ENCODE measurements at regions not wholly inside any gene's neighbourhood (a gene's known extent, or its start where the extent isn't known, plus 50 kb on each side); places are given as distances from the start of the nearest gene placed in this dataset.
"Not testable (repeated sequence)": the region's sequence is repeated elsewhere in the genome, so short reads cannot be mapped to it uniquely, and the experiment has no call there.

DNA sequence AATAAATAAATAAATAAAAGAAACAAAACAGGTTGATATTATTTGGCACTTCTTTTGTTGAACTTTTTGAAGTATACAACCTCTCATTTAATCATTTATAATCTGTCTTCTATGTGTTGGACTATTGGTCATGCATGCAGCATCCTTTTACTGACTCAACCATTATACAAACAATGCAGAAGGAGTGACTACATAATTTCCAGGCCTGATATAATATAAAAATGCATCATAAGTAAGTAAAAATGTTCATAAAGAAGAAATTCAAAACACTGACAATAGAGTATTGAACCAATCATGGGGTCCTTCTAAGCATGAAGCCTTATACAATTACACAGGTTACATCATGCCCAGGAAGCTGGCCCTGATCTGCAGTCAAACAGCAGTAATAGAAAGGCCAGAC lies 141.5 kb upstream of the FN1 start:
- peak; percentile 40 for DNase-seq

DNA sequence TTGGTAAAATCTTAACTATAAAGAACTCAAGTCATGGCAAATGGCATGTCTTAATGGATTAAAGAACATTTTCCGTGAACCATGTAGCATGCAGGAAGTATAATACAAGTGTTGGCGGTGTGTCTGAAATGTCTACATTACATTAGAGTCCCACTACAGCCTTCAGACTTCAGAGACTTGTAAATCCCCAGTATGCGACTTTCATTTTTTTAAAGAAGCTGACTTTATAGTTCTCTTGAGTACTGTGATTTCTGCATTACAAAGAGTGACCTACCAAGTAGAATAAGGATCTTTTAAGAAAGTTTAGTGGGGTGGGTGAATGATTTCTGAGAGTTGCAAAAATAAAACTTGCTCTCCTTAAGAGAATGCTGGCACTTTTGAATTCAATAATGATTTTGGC lies 140.7 kb upstream of the FN1 start:
- no peak for DNase-seq

DNA sequence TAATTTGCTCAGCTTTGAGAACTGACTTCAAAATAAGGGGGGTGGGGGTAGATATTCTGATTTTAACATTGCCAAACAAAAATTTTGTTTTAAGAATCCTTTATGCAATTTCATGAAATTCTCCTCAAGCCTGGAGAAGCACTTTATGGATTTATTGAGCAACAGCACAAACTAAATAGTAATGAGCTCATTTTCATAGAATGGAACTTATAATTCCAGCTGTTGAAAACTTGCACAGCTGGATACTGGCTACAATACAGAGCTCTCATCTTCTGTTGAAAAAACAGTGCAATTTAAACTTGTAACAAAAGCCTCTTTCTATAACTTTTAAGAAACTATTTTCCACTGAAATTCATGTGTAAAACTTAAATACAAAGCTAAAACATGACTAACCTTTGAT lies 137.6 kb upstream of the FN1 start:
- DNase-seq = no peak

DNA sequence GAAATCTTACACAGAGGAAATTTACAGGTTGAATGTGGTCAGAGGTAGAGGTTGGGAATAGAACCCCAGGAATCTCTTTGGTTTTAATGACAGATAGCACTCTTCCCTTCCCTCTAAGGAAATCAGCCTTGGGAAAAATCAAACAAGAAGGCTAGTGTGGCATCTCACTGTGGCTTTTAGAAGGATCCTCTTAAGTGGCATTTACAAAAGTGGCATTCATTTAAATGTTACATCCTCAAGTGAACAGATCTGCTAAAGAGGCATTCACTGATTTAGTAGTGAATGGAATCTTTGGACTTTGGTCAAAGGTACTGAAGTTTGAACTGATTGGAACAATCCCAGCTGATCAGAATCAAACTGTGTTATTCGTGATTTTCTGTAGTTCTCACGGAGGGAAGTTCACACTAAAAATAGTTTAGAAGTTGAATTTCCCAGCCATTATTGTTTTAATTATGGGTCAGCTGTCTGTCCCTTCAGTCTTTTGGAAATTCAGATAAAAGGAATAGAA lies 136.5 kb upstream of the FN1 start:
- no peak for DNase-seq

DNA sequence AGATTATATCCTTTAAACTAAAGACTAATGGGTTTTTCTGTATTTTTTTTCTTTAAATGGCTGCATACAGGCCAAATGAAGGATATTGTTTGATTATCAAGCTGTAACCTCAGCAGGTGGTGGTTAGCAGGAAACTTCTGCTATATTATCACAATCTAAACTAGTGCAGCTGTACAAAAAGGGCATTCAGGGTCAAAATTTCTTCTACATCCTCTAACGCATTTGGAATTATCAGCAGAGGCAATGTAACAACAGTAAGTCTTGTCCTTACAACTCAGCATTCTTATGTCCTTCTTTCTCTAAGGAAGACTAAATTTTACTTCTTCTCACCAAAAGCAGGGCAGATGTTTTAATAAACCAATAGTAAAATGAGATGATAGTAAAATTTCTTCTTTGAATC lies 135.8 kb upstream of the FN1 start:
- no peak for DNase-seq

DNA sequence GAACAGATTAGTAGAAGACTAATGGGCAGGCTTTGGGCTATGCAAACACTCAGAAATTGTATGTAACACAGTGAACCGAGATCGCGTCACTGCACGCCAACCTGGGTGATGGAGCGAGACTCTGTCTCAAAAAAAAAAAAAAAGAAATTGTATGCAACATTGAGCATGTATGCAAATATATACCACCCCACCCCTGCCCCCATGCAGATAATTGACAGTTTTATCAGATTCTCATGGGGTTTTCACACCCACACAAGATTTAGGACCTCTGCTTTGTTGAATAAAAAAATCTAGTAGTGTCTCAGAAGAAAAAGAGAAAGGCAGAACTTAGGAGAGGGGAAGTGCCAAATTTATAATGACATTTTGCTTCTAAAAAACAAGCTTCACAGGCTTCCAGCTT lies 131.6 kb upstream of the FN1 start:
- DNase-seq = no peak

DNA sequence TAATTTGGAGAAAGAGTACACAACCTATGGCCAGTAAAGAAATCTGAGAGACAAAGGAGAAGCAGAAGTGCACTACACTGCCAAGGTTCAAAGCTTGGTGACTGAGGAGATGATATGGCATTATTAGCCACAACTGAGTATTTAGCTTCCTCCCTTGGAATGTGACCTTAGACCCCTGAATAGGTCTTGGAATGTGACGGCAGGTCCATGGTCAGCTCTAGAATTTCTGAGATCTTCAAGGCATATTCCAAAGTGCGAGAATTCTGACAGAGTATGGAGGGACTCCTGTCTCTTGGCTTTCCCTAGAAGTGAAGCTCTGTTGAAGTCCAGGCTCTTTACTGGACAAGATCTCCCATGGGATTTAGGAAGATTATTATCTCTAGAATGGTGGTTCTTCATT lies 130.0 kb upstream of the FN1 start:
- DNase-seq = peak; percentile 78

DNA sequence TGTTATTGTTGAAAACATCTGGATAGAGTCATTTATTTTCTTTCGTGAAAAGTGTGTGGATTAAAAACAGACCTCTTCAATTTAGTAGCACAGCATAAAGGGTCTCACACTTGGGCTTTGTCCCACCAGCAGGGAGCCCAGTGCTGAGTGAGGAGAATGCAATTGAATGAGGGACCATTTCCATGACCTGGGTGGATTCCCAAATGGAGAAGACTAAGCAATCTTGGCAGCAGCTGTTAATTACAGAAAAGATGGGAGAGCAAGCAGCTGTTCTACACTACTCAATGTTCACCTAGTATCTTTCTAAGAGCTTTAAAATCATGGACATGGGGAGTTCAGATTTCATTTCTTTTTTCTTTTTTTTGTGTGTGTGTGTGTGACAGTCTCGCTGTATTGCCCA lies 121.8 kb upstream of the FN1 start:
- DNase-seq = no peak

DNA sequence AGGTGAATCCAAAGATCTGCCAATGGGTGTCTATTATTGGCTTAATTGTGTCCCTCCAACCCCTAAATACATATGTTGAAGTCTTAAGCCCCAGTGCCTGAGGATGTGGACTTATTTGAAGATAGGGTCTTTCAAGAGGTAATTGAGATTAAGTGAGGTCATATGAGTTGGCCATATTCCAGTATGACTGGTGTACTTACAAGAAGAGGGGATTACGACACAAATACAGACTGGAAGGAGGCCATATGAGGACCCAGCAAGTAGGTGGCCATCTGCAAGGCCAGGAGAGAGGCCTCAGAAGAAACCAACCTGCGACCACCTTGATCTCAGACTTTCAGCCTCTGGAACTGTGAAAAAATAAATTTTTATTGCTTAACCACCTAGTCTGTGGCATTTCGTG lies 121.1 kb upstream of the FN1 start:
- DNase-seq = peak; percentile 17

DNA sequence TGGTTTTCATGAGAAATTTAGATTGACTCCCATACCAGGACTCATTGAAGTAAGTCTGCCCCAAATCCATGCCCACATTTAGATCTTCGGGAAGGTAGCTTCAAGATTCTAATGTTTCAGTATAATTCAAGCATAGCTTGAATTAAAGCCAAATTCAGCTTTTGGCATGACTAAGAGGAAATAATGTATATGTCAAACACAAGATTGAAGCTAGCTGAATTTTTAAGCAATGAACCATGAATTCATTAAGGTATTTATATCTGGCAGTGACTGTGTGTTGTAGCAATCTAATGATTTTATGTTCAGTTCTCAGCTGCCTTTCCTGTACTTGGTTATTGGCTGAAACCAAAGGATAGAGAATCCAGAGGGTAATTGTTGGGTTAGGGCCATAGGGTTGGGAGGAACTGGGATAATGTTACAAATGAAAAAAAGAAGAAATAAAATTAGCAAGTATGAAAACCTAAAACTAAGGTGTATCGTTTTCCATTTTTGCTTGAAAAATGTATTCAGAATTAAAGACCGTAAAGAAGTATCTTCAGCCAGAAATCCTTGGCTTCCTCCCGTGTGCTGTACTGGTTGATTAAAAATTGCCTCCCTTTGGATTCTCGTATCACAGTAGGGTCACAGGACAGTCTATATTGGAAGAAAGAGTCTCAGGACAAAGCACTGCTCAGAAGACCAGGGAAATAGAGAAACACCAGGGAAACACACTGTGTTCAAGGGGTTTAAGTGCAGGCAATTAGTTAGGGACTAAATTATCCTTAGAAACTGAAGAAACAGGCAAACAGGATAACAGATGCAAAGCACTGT lies 119.0 kb upstream of the FN1 start:
- DNase-seq = peak; percentile 36

DNA sequence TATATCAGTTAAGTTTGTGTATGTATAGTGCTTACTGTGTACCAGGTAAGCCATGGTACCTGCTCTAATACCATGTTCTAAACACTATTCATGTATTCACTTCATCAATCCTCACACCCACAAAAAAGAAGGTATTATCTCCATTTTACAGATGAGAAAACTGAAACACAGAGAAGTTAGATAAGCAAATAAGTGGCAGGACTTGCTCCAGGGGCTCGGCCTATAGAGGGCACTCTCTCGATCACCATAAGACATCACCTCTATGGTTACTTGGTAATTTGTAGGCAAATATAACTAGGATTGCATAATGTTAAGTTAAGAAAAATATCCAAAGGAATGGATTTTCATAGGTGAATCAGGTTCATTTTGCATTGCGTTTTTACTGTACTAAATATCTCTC lies 118.1 kb upstream of the FN1 start:
- DNase-seq = no peak

DNA sequence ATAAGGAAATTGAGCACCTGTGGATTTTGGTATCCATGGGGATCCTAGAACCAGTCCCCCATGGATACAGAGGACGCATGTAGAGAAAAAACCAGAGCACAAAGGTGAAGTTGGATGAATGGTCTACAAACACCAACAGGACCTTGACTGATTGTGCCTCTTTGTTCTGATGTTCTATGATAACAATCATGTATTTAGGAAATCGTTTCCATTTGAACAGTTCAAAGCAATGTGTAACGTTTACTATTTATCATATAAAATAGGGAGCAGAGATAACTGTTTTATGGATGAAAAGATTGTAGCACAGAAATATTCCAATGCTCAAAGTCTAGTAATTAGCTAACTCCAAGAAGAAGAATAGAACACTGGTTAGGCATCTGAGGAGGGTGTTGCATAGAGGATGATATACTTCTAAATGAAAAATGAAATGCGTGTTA lies 116.3 kb upstream of the FN1 start:
- DNase-seq = no peak

DNA sequence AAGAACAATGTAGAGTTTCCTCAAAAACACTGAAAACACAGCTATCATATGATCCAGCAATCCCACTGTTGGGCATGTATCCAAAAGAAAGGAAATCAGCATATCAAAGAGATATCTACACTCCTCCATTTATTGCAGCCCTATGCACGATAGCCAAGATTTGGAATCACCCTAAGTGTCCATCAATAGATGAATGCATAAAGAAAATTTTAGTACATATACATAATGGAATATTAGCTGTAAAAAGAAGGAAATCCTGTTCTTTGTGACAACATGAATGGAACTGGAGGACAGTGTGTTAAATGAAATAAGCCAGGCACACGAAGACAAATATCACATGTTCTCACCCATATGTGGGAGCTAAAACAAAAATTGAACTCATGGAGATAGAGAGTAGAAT lies 114.5 kb upstream of the FN1 start:
- no peak for DNase-seq

DNA sequence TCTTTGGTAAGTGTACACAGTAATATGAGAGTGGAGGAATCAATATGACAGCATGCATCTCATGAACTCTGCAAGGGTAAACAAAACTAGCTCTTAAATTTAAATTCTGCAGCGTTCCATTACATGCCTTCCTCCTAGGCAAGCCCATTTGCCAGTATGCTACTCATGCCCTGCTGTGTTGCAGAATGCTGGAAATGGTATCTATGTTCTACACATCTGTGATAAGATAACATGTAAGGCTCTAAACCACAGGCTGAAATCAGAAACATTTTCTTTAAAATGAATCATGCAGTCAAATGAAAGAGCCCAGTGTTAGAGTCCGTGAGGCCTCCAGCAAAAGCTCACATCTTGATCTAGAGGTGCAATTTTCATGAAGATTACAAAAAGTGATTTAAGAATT lies 112.8 kb upstream of the FN1 start:
- peak; percentile 7 for DNase-seq

DNA sequence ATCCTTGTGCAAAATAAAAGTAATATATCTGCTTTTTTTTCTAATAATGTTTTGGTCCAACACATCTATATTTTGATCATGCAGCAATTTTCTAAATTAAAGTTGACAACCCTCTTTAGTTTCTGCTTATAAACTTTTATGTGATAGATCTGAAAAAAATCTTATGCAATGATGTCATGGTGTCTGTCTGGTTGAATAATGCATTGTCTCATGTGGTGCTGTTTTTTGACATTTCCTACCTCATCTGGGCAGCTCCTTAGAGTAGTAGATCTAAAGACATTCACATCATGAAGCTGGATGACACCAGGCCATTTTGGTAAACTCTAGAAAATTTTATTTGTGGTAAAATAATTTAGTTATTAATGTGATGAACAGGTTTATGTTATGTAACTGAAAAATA lies 106.8 kb upstream of the FN1 start:
- DNase-seq = peak; percentile 7

DNA sequence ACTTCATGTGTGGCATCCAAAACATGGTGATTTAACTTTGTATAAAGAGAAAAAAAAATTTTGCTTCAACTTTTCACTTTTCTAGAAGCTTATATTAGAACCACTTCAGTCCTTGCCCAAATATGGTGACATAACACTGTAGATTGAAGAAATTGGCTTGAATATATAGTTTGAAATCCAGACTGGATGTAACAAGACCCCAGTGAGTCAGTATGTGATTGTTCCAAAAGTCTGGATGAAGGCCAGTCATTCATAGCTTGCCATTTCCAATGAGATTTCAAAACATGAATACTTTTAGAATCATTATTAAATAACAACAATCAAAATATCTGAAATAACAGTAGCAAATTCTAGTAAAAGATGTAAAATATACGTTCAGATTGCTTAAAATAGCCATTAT lies 104.8 kb upstream of the FN1 start:
- peak; percentile 61 for DNase-seq

DNA sequence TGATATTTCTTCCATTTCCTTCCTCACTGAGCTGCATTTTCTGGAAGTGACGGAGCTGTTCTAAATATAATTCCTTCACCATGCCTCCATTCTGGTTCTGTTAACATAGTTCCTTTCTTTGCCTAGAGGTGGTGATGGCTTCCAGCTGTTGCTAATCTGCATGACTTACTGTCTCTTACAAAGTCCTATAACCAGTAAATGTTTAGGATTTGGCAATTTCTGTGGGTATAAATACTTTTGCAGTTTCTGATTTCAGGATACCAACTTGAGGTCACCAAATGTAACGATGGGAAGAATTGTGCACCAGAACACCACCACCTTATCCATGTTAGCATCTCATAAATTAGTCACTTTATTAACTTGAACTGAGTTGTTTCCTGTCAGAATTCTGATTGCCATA lies 101.7 kb upstream of the FN1 start:
- DNase-seq = peak; percentile 6

DNA sequence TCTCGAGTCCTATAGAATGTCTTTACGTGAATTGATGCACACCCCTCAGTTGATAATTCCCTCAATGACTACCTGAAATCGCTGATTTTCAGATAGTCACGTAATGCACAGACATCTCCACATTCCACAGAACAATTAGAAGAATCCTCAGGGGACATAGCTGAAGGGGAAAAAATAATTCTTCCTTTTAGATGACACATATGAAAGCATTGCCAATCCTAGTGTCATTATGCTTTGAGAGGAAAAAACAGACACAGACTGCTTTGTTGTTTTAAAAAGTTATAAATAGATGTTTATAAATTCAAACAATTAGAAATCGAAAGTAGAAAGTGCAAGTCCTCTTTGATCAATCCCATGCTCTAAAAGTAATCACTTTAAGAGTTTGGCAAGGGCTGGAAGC lies 100.6 kb upstream of the FN1 start:
- peak; percentile 64 for DNase-seq

DNA sequence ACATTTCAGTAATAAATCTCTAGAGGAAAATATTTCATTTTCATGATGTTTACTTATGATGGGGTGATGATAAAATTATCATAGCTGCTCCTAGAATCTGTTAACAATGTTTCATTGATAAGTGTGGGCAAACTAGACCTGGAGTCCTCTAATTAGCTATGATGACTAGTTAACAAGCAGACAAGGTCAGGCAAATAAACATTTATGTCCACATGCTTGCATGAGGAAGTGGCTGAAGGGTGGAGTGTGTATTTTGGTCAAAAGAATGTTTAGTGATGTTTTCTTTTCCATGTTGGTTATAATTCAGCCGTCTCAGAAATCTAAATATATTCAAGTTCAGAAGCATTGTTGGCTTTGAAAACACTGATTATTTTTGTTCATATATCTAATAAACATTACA lies 99.9 kb upstream of the FN1 start:
- peak; percentile 42 for DNase-seq

DNA sequence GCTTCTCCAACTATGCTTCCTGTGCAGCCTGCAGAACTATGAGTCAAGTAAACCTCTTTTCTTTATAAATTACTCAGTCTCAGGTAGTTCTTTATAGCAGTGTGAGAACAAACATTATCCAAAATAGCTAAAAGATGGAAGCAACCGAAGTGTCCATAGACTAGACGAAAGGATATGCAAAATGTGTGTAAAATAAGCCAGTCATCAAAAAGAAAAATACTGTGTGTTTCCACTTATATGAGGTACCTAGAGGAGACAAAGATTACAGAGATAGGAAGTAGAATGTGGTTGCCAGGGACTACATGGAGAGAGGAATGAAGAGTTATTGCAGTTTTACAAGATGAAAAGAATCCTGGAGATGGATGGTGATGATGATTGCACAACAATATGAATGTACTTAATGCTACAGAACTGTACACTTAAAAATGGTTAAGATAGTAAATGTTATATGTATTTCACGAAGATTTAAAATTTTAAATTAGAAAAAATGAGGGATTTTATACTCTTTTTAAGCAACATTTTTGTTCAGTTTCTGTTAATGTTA lies 99.3 kb upstream of the FN1 start:
- DNase-seq = peak; percentile 60

DNA sequence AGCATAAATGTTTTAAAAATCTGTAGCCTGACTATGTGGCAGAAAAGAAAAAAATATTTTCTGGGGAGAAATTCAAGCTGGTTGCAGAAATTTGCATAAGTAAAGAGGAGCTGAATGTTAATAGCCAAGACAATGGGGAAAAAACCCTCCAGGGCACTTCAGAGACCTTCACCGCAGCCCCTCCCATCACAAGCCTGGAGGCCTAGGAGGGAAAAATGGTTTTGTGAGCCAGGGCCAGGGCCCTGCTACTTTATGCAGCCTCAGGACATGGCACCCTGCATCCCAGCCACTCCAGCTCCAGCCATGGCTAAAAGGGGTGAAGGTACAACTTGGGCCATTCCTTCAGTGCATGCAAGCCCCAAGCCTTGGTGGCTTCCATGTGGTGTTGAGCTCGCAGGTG lies 97.8 kb upstream of the FN1 start:
- DNase-seq = not testable (repeated sequence)

DNA sequence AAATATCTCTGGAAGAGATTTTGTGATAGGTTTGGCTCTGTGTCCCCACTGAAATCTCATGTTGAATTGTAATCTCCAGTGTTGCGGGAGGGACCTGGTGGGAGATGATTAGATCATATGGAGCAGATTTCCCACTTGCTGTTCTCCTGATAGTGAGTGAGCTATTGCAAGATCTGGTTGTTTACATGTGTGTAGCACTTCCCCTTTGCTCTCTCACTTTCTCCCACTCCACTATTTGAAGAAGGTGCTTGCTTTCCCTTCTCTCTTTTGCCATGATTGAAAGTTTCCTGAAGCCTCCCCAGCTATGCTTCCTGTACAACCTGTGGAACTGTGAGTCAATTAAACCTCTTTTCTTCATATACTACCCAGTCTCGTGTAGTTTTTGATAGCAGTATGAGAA lies 97.0 kb upstream of the FN1 start:
- no peak for DNase-seq

DNA sequence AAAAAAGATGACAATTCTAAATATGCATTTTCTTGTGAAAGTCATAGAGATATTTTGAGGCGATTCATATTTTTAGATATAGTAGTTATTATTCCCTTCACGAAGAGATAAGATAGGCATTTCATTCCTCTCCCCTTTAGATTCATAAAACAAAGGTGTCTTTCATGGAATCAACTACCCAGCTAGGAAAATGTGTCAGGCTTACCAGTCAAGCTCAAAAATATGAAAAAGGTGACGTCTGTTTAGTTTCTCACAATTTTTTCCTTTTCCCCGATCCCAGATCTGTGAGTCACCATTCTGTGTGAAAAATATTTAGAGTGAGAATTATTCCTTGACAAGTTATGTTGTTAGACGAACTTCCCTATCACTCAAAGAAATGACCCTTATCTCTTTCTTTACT lies 95.4 kb upstream of the FN1 start:
- DNase-seq = peak; percentile 74

DNA sequence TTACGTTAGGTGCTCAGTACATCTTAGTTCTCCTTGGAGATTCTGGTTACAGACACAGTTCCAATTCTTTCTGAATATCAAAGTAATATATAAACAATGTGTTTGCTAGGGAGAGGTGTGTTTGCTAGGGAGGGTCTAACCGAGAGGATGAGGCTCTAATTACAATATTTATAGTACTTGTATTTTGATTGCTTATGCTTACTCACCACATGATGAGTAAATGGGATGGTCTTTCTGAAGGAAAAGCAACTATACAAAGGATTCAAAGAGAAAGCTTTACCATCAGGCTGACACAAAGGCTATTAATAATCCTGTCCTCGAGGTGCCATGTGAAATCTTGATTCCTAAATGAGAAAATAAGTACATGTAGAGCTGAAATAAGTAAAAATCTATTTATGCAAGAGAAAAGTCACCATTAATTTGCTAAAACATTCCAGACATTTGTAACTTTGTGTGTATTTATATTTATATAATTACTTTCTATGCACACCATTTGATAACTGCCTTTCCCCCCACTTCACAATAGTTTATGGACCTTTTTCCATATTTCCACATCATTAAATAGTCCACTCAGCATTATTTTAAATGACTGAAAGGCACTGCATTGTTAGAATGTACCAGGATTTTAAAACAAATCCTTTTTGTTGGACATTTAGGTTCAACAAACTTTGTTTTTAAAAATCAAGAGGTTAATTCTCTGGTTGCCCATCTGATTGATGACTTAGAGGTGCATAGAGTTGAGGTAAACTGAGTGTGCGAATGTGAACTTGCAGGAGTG lies 94.5 kb upstream of the FN1 start:
- peak; percentile 42 for DNase-seq
